HG02763 (cell line): ENCODE measurements at regions not wholly inside any gene's neighbourhood (a gene's known extent, or its start where the extent isn't known, plus 50 kb on each side); places are given as distances from the start of the nearest gene placed in this dataset.

Experiments used
- ATAC-seq: cut with Tn5 transposase; IDR thresholded peaks from one replicate; pipeline ENCODE4 v1.9.1; 2021; ENCODE audit warnings: mild to moderate bottlenecking, moderate library complexity; ENCODE audit not compliant: unreplicated experiment

DNA sequence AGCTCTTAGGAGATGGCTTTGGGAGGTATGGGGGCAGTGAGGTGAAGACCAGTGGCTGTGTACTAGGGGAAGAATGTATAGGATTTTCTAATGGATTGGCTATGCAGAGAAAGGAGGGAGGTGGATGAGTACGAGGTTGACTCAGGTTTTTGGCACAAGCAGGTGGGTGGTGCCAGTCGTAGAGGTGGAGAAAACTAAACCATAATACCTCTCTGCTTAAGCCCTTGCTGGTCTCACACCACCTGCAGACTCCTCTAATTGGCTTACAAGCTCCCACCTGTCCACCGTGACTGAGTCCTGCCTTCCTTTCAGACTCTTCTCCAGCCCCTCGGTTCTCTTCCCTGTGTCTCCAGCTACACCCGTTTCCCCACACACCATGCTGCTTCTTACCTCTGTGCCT lies 521.7 kb upstream of the CLINT1 start:
- ATAC-seq: no peak

DNA sequence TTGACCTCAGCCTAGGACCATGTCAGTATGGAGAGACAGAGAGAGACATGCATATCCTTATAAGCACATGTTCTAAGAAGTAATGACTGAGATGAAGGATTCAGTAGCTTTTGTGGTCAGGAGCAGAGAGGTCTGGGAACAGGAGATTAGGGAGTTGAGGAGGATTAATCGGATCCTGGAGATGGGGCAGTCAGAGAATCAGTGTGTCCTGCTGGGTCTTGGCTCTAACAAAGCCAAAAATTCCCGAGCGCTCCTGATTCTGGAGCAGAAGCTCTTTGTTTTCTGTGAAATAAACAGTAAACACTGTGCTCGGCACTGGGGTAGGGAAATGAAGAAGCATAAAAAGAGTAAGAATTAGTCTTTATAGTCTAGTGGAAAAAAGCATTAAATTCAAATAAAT lies 520.0 kb upstream of the CLINT1 start:
- ATAC-seq: no peak

DNA sequence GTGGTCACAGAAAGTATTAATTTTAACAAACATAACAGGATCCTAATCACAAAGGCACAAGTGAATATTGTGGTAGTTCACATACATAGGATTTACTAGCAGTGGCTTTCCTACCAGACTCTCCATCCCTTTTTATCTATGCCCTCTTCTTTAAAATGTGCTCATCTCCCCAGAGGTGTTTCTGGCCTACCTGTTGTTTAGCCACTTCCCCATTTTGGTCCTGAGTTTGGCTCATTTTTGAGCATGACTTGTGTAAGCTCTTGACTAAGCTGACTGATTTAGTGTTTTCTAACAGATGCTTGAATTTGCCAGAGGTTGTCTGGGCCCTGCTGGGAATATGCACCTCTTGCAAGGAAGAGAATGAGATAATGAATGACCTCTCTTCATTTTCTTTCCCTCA lies 517.7 kb upstream of the CLINT1 start:
- no peak for ATAC-seq

DNA sequence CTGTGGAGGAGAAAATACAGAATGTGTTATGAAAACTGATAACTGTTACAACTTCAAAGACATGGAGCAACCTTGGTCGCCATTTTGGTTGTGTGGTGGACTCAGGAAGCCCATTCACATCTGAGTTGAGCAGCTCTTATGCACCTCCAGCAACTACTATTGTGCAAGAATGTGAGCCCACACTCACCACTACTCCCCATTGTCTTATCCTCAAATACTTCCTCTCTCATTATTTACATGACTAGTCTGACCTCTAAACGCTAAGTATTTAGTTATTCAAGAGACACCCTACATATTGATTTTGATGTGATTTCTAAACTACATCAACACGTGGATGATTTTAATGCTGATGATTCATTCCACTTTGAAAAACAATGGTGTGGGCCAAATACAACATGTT lies 516.6 kb upstream of the CLINT1 start:
- ATAC-seq: no peak

DNA sequence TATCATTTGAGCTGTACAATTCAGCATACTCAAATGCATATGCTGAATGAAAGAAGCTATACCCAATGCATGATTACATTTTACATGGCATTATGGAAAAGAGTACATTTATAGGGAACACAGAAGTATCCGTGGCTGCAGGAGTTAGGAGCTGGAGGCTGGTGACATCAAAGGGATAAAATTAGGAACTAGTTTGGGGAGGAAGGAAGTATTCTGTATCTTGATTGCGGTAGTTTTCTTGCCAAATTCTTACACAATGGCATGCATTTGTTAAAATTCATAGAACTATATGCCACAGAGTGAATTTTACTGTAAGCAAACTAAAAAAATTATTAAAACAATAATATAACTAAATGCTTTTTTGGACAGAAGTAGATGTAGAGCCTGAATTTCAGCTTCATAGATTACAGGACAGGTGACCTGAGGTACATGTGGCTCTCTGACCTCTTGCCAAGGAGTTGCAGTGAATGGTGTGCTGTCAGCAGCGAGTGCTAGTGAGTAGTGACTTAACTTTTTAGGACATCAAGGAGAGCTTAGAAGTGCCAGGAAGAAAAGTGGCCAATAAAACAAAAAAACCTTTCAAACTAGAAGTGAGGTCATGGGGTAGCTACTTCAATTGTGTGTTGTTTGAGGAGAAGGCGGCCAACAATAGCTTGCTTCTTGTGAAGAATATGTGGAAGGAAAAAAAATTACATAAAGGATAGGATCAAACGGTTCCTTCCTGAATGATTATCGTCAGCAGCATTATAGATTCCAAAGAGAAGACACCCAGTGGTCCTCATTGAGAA lies 514.9 kb upstream of the CLINT1 start:
- ATAC-seq: no peak

DNA sequence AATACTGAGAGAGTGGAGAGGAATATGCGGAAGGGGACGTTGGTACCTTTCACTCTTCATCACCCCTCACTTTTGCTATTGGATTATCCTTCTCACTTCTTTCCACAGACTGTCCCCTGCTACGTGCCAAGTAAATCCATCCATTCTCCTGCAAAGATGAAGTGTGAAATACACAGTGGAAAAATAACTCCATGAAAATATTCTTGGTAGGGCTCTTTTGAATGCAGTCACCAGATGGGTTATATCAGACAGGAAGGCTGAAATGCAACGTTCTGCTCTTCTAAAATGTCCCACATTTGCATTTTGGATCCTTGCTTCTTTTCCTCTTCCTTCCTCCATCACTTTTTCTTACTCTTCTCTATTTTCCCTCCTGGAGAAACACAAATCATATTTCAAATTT lies 510.3 kb upstream of the CLINT1 start:
- no peak for ATAC-seq

DNA sequence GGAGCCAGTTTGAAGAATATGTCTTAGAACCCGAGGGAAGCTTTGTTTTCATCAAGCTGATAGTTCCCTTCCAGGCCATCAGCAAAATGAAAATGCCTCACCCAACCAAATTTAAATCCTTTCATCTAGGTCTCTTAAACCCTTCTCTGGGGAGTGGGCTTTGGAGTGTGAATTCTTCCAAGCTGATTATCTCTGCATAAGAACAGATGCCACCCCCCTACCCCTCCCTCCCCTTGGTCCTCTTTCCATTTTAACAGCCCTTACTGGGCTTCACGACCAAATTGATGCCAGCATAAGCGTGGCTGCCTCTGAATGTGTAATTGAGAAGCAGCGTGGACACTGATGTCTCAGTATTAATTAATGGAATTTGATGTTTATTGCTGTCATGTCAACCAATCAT lies 509.7 kb upstream of the CLINT1 start:
- ATAC-seq: no peak

DNA sequence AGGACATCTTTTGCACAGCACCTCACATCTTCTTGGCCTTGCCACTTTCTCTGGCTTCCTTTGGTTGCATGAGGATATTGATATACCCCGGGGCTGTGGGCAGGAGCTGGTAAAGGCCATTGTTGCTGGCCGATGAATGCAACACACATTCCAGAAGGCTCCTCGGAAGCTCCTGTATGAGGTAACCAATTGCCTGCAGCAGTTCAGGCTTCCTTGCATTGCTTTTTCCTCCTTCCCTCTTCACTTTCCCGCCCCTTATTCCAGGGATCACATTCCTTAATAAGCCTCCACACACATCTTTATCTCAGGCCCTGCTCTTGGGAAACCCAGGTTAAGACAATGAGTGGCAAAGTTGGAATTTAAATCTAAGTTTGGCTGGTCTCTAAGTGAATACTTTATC lies 505.4 kb upstream of the CLINT1 start:
- no peak for ATAC-seq

DNA sequence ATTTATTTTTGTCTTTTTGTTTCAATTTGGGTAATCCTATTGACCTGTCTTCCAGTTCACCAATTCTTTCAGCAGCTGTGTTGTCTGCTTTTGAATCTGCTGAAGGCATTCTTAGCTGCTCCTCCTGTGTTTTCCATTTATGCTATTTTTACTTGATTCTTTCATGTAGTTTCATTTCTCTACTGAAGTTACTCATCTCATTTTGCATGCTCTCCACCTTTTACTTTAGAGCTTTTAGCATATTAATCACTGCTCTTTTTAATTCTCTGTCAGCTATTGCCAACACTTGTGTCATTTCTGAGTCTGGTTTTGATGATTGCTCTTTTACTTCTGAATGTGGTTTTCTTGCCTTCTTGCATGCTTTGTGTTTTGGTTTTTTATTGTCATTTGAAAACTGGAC lies 496.0 kb upstream of the CLINT1 start:
- no peak for ATAC-seq

DNA sequence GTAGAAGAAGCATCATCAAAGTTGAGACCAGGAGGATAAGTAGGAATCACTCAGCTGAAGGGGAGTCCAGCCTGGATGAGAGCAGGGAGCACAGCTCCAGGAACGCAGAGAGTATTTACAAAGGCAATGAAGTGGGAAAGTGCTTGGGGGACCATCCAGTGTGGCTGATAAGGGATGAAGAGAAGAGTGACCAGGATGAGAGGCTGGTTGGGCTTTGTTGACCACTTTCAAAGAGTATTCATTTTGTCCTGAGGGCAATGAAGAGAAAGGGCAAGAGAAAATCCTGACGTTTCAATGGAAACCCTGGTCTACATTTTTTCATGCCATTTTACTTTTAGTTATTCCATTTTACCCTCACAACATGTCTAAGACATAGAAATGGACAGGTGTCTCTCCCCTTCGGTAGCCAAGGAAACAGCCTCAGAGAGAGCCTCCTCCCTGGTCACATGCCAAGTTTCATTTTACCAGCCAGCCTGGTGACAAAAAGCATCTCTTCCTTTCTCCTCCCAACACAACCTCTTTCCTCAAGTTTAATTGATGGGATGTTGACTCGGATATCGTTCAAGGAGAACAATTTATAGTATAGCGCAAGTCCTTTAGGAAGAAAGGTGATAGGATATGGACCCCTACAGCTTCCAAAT lies 492.7 kb upstream of the CLINT1 start:
- no peak for ATAC-seq

DNA sequence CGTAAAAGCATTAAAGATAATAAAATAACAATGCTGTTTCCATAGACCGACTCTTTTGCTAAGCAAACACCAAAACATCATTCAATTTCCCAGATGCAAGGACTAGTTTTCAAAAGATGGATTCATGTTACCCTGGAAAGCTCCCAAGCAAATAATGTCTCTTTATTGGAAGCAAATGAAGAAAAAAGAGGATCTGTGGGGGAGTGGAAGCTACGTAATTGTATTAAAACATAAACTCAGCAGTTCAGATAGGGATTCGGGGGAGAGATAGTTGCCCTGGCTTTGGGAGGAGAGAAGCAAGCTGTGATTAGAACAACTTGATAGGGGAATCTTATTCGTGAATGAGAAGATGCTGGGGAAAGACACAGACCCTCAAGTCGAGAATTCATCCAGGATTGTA lies 491.0 kb upstream of the CLINT1 start:
- no peak for ATAC-seq

DNA sequence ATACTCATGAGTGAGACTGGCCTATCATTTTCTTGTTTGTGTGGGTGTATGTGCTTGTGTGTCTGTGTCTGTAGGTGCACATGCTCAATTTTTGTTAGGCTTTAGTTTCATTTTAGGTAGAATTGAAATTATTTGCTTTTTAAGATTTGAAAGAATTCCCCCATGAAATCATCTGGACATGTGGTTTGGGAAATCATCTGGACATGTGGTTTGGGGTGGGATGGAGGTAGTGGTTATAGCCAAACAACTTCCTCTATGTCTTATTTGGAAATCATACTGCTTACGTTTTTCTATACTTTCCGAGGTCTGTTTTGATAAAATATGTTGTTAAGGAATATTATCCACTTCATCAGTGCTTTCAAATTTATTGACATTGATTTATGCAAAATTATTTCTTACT lies 485.4 kb upstream of the CLINT1 start:
- no peak for ATAC-seq

DNA sequence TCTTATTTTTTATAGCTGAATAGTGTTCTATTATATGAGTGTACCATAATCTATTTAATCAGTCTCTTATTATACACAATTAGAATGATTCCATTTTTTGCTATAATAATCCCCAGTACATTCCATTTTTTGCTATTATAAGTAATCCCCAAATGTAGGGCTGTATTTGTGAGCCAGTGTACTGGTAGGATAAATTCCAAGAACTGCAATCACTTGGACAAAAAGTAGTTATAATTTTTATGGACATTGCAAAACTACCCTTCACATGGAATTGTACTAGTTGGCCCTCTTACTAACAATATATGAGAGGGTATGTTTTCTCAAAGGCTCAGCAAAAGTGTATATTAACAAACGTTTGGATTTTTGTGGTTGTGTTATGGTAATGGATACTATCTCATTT lies 481.7 kb upstream of the CLINT1 start:
- ATAC-seq: no peak

DNA sequence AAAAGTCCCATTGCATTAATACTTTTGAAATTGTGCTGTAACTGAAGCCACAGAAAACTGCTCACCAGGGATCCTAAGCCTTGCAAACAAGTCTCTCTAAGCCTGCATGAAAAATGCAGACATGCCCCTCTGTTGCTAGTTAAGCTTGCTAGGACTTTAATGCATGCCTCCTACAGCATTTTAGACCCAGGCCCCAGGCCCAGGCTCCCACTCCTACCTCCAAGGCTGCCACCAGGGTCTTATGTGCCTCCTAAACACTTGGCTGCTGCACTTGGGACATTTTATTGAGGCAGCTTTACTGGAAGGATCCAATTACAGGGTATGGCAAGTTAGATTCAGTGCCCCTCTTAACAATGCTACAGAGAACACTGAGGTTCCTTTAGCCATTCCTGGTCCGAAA lies 467.3 kb upstream of the CLINT1 start:
- ATAC-seq: no peak

DNA sequence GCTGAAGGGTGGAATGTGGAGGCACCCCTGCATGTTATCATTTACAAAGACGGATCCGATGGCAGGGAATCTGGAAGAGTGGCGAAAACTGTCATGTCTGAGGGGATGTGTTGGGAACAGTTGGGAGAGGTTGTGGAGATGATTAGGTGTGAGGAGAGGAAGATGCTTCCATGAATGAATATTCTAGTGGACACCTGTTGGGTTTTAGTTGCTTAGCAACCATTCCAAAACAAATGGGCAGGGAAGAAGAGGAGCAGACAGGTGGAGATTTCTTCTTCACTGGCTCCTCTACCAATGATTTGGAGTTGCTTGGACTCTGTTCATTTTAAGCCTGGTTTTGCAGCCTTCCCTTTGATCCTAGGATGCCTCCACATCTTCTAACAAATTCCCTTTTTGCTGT lies 465.3 kb upstream of the CLINT1 start:
- ATAC-seq: no peak

DNA sequence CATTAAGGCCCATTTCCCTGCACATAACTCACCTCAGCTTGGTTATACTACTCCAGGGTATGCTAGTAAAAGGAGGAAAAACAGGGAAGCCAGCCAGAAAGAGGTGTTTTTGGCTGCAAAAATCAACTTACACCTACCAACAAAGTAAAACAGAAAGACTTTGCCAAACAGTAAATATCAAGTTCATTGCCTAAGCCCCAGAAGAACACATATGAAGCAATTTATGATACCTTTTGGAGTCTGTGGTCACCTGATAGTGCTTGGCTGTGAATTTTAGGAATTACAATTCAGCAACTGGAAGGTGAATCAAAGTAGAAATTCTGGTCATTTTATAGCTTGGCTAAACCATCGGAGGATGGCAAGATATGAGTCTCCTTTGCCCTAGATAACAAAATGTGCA lies 463.7 kb upstream of the CLINT1 start:
- no peak for ATAC-seq

DNA sequence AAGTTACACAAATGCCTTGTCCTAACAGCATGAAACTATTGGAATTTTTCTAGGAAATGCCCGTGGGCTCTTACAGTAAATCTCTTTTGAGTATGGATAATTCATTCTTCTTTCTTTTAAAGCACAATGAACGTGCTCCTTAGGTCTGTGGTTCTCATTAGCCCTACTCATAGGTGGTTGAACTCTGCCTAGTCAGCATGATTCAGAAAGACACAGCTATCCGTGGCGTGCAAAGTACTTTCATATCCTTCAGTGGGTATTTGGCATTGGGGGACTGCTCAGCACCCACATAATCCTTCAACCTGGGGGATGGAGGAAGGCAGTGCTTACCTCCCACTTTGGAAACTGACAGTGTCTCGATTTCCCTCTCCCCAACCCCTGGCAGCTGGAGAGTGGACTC lies 462.0 kb upstream of the CLINT1 start:
- no peak for ATAC-seq

DNA sequence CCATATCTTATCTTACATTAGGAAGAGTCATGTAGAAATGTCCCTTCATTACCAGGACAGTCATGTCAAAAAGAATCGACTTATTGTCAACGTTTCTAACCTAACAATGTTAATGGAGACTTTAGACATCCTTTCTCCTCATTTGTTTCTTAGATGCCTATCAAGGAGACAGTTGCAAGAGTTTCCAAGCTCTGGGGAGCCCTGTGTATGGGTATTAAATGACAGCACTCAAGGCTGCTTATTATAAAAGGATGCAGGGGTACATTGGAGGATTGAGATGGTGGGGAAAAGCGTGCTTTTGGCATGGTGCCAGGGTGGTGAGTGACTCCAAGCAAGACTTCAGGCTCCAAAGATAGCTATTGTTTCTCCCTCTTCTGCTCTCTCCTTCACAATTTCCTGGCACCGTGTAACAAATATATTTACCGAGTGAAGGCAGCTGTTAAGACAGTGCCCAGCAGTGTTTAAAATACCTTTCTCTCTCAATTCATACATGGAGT lies 461.3 kb upstream of the CLINT1 start:
- no peak for ATAC-seq

DNA sequence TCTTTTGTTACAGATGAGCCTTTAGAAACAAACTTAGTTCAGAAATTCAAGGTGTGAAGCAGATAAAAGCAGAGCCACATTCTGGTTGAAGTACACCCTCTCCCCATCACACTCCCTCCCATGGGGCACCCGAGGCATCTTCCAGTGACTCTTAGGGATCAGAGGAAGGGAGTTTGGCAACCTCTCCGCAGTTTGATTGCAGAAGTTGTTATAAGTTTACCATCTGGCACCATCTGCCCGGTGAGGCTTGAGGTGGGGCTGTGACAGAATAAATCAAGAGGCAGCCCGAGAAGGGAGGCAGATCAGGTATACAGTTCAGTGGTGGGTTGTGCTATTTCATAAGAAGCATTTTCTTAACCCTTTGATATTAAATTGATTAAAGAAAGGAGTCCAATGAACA lies 458.6 kb upstream of the CLINT1 start:
- no peak for ATAC-seq

DNA sequence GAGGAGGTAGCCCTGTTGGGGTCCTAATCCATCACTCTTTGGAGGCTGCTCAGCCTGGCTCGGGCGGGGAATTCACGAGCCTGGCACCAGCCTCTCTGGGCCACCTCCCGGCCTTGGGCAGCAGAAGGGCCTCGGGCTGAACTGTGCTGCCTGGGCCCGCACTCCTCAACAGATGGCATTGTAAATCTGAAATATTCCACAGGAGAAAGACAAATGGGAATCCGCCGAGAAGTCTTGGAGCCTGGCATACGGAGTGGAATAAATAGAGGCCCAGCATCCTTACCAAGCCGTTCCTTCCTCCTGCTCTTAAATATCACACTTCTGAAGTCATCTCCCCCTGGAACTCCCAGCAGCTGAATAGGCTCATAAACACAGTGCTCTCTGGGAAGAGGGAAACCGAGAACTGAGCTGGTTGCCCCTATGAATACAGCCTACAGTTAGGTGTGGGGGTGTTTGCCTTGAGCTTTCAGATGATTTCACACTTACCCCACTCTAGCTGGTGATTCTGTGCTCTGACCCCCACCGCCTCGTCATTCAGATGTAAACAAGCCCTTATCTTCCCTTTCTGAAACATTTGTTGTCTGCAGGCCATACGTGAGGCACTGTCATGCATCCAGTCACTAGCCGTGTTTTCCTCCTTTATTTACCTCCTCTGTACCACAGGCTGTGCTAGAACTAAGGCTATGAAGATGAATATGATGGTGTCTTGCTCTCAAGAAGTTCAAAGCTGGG lies 455.0 kb upstream of the CLINT1 start:
- no peak for ATAC-seq

DNA sequence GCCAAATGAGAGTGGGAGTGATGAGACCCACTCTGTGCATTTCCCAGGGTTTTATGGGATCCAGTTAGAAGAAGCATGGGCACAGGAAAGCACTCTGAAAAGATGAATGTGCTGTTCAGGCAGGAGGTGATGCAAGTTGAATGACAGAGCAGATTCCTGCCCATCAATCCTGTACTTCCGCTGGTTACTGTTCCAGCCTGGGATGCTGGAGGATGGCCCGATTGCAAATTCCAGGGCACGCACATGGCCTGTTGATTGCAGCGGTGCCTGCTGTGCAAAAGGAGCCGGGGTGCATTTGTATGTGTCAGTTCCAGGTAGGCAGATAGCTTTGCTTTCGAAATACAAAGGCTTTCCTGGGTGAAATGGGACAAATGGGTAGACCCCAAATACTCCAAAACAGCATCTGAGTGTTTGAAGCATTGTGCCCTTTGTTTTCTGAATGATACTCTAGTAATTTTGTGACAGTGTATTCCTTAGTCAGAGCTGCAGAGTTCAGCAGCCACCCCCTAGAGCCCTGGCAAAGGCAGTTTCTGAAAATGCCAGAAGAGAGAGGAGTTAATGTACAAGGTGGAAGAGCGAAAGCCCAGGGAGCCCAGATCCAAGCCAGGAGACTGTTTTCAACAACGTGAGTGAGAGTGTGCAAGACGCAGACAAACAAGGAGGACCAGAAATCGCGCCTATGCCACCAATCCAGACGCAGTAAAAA lies 454.2 kb upstream of the CLINT1 start:
- no peak for ATAC-seq
